Islet precursor cell (in vitro differentiated cells): ENCODE measurements at regions not wholly inside any gene's neighbourhood (a gene's known extent, or its start where the extent isn't known, plus 50 kb on each side); places are given as distances from the start of the nearest gene placed in this dataset.
"Not testable (repeated sequence)": the region's sequence is repeated elsewhere in the genome, so short reads cannot be mapped to it uniquely, and the experiment has no call there.

Experiments
- DNase-seq: peaks from one replicate; pipeline ENCODE4 v3.0.0-alpha.2; 2018

DNA sequence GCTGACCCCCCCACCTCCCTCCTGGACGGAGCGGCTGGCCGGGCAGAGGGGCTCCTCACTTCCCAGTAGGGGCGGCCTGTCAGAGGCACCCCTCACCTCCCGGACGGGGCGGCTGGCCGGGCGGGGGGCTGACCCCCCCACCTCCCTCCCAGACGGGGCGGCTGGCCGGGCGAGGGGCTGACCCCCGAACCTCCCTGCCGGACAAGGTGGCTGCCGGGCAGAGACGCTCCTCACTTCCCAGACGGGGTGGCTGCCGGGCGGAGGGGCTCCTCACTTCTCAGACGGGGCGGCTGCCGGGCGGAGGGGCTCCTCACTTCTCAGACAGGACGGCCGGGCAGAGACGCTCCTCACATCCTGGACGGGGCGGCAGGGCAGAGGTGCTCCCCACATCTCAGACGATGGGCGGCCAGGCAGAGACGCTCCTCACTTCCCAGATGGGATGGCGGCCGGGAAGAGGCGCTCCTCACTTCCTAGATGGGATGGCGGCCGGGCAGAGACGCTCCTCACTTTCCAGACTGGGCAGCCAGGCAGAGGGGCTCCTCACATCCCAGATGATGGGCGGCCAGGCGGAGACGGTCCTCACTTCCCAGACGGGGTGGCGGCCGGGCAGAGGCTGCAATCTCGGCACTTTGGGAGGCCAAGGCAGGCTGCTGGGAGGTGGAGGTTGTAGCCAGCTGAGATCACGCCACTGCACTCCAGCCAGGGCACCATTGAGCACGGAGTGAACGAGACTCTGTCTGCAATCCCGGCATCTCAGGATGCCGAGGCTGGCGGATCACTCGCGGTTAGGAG, 66.2 kb upstream of the PAPPA2 start:
- DNase-seq: not testable (repeated sequence)

DNA sequence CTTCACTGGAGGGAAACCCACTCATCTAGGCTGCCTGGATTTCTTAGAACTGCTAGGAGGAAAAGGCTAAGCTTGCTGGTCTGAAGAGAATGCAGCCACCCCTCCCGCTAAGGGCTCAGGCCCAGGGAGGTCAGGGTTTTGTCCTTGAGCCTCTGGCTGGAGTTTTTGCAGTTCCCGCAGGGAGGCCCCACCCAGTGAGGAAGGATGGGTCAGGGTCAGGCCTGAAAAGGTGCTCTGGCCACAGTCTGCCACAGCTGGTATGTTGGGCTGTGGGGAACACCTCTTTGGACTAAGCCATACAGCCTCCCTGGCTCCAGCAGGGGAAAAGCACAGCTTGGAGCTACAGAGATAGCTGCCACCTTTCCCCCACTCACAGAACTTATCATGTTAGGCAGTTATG, 71.4 kb upstream of the PAPPA2 start:
- DNase-seq: no peak

DNA sequence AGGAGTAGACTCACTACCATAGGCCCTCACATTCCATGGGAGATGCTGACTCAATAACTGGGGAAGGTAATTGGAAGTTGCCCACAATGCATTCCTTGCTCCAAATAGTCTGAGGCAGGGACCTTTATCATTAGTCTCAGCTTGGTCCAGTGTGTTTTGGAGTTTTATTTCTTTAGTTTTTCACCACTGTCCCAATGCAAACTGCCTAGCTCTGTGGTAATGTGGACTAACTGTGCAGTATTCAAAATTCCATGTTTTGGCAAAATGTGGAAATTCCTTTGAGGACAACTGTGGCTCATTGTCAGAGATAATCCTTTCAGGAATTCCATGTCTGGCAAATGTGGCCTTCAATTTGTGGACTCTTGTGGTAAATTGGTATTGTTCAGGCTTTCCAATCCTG, 78.1 kb upstream of the PAPPA2 start:
- DNase-seq: no peak

DNA sequence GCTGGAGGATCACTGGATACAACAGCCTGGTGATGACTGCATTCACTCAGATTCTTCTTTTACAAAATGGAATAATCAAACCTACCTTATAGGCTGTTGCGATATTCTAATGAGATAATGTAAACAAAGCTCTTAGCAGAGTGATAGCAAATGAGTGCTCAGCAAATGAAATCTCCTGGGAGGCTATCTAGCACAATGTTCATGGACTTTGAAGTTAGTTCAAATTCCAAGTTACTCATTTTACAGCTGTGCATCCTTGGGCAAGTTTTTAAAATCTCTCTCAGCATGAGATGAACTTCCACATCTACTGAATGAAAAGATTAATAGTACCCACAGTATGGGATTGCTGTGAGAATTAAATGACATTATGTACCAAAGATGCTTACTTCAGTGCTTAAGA, 80.8 kb upstream of the PAPPA2 start:
- no peak for DNase-seq

DNA sequence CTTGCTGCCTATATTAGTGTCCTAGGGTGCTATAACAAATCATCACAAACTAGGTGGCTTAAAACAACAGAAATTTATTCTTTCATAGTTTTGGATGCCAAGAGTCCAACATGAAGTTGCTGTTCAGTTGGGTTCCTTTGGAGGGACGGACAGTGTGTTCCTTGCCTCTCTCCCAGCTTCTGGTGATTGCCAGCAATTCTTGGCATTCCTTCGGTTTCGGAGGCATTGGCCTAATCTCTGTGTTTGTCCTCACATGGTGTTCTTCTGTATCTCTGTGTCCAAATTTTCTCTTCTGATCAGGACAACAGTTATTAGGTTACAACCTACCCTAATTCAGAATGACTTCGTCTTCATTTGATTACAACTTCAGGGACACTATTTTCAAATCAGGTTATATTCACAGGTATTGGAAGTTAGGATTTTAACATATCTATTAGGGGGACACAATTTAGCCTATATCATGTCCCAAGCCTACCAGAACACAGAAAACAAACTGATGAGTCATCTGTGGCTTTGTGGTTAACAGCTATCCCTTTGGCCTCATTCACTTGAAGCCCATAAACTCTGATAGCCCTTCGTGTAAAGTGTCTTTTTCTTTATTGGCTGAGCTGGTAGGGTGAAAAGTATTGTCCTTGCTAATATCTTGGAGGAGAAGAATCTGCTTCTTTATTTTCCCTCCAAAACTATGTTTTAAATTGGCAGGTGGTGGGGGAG, 83.2 kb upstream of the PAPPA2 start:
- no peak for DNase-seq

DNA sequence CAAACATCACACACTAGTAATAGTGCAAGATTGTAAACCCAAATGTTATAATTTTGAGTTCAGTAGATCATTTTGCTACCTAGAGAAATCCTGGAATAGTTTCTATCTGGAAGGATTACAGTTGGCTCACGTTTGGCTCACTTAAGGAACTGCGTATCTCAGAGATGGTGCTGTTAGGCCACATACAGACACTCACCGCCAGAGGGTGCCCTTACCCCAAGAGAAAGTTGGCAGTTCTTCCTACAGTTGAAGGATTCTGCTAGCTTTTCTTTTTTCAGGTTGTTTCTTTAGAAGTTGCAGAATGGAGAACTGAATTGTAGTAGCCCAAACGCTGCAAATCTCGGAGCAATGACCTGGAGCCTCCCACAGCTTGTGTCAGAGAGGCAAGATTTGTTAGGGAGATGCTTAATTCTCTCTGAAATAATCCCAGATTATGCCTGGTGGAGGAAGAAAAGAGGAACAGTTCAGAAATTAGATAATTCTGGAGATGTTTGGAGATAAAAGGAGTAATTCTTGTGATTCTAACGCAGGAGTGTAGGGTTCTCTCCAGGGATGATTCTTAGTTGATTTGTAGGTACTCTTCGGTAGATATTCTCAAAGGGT, 87.9 kb upstream of the PAPPA2 start:
- DNase-seq: peak; percentile 83

DNA sequence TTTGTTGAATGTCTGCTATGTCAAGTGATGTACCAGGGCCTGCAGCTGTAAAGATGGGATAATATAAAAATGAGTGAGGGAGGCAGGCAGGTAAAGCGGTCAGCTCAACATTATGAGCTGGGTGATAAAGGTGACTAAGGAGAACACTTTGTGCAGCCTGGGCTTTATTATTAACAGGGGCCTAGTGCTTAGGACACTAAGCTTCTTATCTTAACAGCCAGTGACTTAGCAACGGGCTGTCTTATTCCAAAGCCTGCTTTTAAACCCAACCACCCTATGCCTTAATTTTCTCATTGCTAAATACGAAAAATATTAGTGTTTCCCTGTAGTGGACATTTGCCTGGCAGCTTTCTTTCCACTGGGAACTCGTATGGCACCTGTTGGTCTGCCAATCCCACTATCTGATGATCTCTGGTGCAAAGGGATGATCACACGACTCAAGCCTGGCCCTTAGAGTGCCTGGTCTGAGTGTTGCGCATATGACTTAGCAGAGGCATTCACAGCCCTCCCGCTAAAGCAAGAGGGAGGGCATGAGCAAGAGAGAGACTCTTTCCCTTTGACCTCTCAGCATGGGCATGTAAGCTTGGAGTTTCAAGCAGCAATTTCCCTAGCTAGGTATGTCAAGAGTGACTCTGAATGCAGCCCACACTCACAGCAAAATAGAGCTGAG, 98.6 kb upstream of the PAPPA2 start:
- peak; percentile 57 for DNase-seq

DNA sequence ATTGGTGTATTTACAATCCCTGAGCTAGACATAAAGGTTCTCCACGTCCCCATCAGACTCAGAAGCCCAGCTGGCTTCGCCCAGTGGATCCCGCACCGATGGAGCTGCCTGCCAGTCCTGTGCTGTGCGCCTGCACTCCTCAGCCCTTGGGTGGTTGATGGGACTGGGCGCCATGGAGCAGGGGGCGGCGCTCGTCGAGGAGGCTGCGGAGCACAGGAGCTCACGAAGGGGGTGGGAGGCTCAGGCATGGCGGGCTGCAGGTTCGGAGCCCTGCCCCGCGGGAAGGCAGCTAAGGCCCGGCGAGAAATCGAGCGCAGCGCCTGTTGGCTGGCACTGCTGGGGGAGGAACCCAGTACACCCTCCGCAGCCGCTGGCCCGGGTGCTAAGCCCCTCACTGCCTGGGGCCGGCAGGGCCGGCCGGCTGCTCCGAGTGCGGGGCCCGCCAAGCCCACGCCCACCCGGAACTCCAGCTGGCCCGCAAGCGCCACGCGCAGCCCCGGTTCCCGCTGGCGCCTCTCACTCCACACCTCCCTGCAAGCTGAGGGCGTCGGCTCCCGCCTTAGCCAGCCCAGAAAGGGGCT, 113.8 kb upstream of the PAPPA2 start:
- DNase-seq: not testable (repeated sequence)

DNA sequence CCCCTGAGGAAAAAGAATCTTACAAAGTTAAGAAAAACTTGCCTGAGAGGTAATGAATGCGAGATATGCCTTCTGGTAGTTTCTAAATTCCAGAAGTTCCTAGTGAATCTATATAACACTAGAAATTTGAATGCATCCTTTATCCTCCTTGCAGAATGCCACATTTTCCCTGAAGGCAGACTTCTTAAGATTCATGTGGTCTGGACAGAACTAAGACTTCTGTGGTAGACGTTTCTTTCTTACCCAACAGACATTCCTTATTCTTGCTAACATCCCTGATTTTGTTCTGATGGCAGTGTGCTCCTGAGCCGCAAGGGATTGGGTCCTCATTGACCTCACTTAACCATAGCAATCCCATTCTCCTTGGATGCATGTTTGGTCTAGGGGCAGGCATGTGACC, 121.3 kb upstream of the PAPPA2 start:
- DNase-seq: no peak

DNA sequence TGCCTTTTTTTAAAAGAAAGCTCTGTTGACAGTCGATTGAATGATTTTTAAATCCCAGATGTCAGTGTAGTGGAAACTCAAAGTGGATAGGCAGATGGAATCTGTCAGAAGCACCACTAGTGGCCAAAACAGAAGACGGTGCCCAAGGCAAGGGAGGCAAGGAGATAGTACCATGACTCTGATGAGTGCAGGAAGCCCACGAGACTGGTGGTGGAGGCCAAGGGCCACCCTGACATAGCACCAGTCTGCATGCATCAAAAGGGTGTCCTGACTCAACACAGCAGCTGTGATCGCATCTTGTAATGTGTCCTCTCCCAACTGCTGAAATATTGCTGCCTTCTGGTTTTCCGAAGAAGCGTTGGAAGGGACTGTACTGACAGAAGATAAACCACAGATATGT, 124.1 kb upstream of the PAPPA2 start:
- no peak for DNase-seq

DNA sequence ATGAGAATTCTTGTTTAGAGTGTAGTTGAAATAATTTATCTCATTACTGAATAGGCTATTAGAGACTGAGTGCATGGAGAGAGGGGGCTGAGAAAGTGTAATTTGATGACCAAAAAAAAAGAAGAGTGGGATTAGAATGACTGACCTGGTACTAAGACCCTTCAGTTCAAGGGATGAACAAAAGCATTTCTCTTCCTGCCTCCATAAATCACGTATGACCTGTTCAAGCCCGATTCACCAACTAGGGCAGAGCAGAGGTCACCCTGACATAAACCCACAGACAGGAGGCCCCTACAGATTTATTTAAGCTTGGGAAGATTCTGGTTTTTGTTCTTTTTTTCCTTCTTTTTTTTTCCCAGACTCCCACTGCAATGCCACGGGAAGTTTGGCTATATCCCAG, 123.7 kb upstream of the COP1 start:
- no peak for DNase-seq

DNA sequence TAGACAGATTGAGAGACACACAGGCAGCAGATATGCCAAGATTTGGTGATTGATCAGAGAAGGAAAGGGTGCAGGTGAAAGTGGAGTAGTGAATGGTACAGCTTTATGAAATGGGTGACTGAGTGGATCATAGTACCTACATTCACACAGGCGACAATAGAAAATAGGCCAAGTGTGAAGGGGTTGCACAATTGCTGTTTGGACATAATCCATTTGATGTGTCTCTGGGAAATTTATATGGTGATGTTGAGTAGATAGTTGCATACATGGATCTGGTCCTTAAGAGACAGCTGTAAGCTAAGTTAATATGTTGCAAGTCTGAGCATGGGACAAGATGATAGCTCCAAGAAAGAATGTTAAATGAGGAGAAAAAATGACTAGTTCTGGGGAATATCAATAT, 118.6 kb upstream of the COP1 start:
- DNase-seq: no peak

DNA sequence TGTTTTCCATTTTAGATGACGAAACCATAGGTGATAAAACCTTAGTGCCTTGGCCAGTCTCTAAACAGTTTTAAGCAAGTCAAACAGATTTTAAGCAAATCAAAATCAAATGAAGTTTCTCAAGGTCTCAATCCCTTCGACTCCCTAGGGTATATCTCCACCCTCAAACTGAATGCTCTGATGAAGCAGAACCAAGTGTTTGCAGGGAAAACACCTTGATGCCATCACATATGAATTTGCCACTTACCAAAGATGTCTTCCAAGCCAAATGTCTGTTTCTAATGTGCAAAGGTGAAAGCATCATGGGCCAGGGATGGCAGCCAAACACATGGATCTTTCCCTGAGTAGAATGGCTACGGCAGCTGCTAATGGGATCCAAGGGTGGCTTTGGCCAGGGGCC, 116.4 kb upstream of the COP1 start:
- DNase-seq: no peak

DNA sequence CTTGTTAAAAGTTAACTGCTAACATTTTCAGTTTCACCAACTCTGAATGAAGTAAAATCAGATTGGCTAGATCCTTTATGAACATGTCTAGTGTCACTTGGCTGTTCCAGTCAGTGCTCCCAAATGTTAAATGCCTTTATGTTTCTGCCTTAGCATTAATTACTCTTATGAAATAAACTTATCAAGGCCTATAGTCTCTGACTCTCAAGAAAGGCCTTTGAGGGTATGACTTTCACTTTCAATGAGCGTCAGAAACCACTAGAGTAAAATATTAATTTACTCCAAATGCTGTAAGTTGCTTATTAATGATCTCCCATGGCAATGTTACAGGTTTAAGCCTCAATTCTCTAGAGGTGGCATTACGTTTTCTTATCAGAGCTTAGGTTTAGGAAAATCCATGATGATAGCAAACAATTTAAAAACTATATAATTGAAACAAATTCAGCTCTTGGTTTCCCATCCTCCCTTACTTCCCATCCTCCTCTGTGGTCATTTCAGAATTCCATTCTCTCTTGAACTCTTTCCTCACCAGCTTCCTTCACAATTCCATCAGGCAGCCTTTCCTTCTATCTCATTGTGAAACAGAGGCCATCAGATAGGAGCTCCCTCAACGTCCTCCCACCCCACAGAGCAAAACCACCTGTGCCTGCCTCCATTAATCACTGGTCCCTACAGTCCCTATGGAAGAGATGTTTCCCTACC, 108.6 kb upstream of the COP1 start:
- no peak for DNase-seq

DNA sequence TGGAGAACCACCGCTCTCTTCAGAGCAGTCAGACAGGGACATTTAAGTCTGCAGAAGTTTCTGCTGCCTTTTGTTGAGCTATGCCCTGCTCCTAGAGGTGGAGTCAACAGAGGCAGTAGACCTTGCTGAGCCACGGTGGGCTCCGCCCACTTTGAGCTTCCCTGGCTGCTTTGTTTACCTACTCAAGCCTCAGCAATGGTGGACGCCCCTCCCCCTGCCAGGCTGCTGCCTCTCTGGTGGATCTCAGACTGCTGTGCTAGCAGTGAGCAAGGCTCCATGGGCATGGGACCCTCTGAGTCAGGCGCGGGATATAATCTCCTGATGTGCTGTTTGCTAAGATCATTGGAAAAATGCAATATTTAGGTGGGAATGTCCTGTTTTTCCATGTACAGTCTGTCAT, 89.5 kb upstream of the COP1 start:
- DNase-seq: not testable (repeated sequence)

DNA sequence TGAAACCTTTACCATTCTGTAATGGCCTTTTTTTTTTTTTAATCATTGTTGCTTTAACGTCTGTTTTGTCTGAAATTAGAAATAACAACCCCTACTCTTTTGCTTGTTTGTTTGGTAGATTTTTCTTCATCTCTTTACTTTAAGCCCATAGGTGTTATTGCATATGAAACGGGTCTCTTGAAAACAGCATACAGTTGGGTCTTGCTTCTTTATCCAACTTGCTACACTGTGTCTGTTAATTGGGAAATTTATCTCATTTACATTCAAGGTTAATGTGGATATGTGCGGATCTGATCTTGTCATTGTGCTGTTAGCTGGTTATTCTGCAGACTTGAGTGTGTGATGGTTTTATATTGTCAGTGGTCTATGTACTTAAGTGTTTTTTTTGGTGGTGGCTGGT, 78.9 kb upstream of the COP1 start:
- no peak for DNase-seq

DNA sequence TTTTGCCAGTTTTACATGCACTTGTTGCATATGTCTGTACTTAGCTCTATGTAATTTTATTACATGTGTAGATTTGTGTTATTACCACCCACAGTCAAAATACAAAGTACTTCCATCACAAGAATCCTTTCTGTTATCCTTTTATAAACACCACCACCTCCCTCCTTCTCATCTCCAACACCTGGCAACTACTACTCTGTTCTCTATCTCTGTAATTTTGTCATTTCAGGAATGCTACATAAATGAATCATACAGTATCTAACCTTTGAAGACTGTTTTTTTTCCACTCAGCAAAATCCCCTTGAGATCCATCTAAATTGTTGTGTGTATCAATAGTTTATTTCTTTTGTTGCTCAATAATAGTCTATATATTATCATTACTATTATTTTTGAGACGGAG, 64.5 kb upstream of the COP1 start:
- DNase-seq: no peak
